Loucy (cell line): ENCODE measurements at regions not wholly inside any gene's neighbourhood (a gene's known extent, or its start where the extent isn't known, plus 50 kb on each side); places are given as distances from the start of the nearest gene placed in this dataset.

Source experiments
- H2AFZ ChIP-seq: fragments of 200-600 bp; sonication (generic); 2 replicates; pipeline ENCODE4 v1.6.0; 2016; ENCODE audit warnings: antibody characterized with exemption, mild to moderate bottlenecking, low read length, moderate library complexity
- H3F3A ChIP-seq: fragments of 200-600 bp; 2 replicates; pipeline ENCODE4 v1.6.0; 2016; ENCODE audit warnings: antibody characterized with exemption, low read depth, mild to moderate bottlenecking
- H3K27me3 ChIP-seq: fragments of 200-600 bp; sonication (generic); 2 replicates; pipeline ENCODE4 v1.6.1; 2014; ENCODE audit warnings: low read length, mild to moderate bottlenecking; ENCODE audit not compliant: insufficient read depth, poor library complexity, severe bottlenecking
- H3K36me3 ChIP-seq: fragments of 200-600 bp; sonication (generic); 2 replicates; pipeline ENCODE4 v1.6.1; 2016; ENCODE audit warnings: low read length; ENCODE audit not compliant: insufficient read depth
- H3K4me1 ChIP-seq: fragments of 200-600 bp; sonication (generic); 2 replicates; pipeline ENCODE4 v1.5.1; 2014; ENCODE audit warnings: low read length, mild to moderate bottlenecking; ENCODE audit not compliant: insufficient read depth, poor library complexity, severe bottlenecking
- H3K4me2 ChIP-seq: fragments of 200-600 bp; sonication (generic); 2 replicates; pipeline ENCODE4 v1.6.0; 2014; ENCODE audit warnings: antibody characterized with exemption, low read length, low read depth, mild to moderate bottlenecking; ENCODE audit not compliant: poor library complexity, severe bottlenecking
- H3K4me3 ChIP-seq: fragments of 200-600 bp; sonication (generic); 2 replicates; pipeline ENCODE4 v1.5.1; 2014; ENCODE audit warnings: low read length, mild to moderate bottlenecking, mixed read lengths; ENCODE audit not compliant: poor library complexity, severe bottlenecking
- H3K79me2 ChIP-seq: fragments of 200-600 bp; sonication (generic); 2 replicates; pipeline ENCODE4 v1.6.1; 2014; ENCODE audit warnings: low read length; ENCODE audit not compliant: insufficient read depth
- H3K9ac ChIP-seq: fragments of 200-600 bp; sonication (generic); 2 replicates; pipeline ENCODE4 v1.6.0; 2014; ENCODE audit warnings: mild to moderate bottlenecking, low read depth, low read length, moderate library complexity; ENCODE audit not compliant: poor library complexity, severe bottlenecking
- H3K9me2 ChIP-seq: fragments of 200-600 bp; sonication (generic); replicated peaks from 2 replicates; pipeline ENCODE4 v1.6.1; 2016; ENCODE audit warnings: low read depth, low read length, mixed read lengths
- H3K9me3 ChIP-seq: fragments of 200-600 bp; sonication (generic); 2 replicates; pipeline ENCODE4 v1.6.1; 2014; ENCODE audit warnings: mild to moderate bottlenecking, antibody characterized with exemption, low read length, low read depth; ENCODE audit not compliant: insufficient read depth
- H4K20me1 ChIP-seq: fragments of 200-600 bp; sonication (generic); 2 replicates; pipeline ENCODE4 v1.6.0; 2014; ENCODE audit warnings: antibody characterized with exemption, low read length, mild to moderate bottlenecking; ENCODE audit not compliant: insufficient read depth, poor library complexity, severe bottlenecking
- EZH2phosphoT487 ChIP-seq: fragments of 200-600 bp; IDR thresholded peaks from 2 replicates; pipeline ENCODE4 v1.6.1; 2018; ENCODE audit warnings: antibody characterized with exemption, mild to moderate bottlenecking, moderate library complexity, borderline replicate concordance
- TF ChIP-seq, protein P1 (sequence below): fragments of 200-600 bp; sonication (generic); conservative IDR thresholded peaks from 2 replicates; pipeline ENCODE4 v1.5.1; 2014; ENCODE audit warnings: mild to moderate bottlenecking, antibody characterized with exemption, low read length

DNA sequence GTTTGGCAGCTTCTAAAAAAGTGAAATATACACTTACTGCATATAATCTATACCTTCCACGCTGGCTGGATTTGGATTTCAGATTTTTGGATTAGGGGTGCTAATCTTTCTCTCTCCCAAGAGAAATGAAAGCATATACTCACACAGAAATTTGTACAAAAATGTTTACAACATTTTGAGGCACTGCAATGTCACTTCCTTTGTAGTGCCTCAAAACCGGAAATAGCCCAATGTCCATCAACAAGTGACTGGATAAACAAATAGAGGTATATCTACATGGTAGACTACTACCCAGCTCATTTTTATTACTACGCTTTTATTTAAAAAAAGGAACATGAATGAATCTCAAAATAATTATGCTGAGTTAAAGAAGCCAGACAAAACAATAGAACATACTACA is 74.0 kb upstream of the MIER3 start:
- H3K9ac ChIP-seq, result no peak overlapping the region
- H3K36me3 ChIP-seq, result no peaks in the 10 kb centered on the region
- H3K4me1 ChIP-seq, result peaks cover 11% of the 10 kb centered on the region
- H3K4me2 ChIP-seq, result no peak overlapping the region
- TF ChIP-seq EZH2phosphoT487, result no peak
- TF ChIP-seq, protein P1, sequence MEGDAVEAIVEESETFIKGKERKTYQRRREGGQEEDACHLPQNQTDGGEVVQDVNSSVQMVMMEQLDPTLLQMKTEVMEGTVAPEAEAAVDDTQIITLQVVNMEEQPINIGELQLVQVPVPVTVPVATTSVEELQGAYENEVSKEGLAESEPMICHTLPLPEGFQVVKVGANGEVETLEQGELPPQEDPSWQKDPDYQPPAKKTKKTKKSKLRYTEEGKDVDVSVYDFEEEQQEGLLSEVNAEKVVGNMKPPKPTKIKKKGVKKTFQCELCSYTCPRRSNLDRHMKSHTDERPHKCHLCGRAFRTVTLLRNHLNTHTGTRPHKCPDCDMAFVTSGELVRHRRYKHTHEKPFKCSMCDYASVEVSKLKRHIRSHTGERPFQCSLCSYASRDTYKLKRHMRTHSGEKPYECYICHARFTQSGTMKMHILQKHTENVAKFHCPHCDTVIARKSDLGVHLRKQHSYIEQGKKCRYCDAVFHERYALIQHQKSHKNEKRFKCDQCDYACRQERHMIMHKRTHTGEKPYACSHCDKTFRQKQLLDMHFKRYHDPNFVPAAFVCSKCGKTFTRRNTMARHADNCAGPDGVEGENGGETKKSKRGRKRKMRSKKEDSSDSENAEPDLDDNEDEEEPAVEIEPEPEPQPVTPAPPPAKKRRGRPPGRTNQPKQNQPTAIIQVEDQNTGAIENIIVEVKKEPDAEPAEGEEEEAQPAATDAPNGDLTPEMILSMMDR, result no peak
- no peak overlapping the region for H2AFZ ChIP-seq
- H3K79me2 ChIP-seq, result no peaks in the 10 kb centered on the region
- H3K27me3 ChIP-seq, result no peaks in the 10 kb centered on the region
- H3K9me3 ChIP-seq, result no peaks in the 10 kb centered on the region
- H3K4me3 ChIP-seq, result no peak overlapping the region
- H3F3A ChIP-seq, result no peaks in the 10 kb centered on the region
- no peaks in the 10 kb centered on the region for H4K20me1 ChIP-seq
- H3K9me2 ChIP-seq, result no peaks in the 10 kb centered on the region

DNA sequence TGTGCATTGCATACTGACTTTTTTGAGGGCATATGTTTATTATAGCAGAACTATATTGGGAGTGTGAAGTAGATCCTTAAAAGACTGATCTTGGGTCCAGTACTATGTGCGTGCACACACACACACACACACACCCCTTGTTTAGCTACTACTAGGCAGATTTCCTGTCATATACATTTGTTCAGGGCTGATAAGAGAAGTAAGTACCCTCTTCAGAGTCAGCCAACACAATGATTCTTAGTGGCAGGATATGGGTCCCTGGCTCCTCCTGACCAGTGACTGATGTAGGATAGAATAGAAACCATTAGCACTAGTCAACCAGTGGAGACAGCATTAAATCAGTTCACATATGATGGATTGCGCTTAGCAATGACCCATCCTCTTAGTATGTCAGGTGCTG is 76.2 kb upstream of the MIER3 start:
- no peak overlapping the region for H2AFZ ChIP-seq
- H3K27me3 ChIP-seq, result no peaks in the 10 kb centered on the region
- H4K20me1 ChIP-seq, result no peaks in the 10 kb centered on the region
- H3K79me2 ChIP-seq, result no peaks in the 10 kb centered on the region
- no peaks in the 10 kb centered on the region for H3K36me3 ChIP-seq
- H3F3A ChIP-seq, result no peaks in the 10 kb centered on the region
- H3K4me2 ChIP-seq, result no peak overlapping the region
- peaks cover 15% of the 10 kb centered on the region for H3K4me1 ChIP-seq
- no peak overlapping the region for H3K9ac ChIP-seq
- H3K4me3 ChIP-seq, result no peak overlapping the region
- no peaks in the 10 kb centered on the region for H3K9me3 ChIP-seq
- no peaks in the 10 kb centered on the region for H3K9me2 ChIP-seq
- TF ChIP-seq EZH2phosphoT487, result no peak
- TF ChIP-seq, protein P1, result no peak

DNA sequence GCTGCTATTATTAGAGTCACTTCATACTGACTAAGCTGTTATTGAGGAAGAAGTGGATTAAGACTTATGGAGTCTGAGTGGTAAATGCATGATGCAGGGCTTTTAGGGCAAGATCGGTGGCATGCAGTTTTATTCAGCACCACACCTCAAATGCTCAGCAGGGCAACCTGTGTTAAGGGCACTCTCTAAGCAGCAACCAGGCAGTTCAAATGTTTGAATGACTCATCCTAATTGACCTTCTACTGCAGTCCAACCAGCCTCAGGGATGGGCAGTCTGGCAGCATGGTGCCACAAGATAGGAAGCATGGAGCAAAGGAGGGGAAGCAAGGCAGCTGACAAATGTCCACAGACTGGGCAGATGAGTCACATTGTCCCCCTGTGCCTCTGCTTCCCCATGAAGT is 80.2 kb upstream of the MIER3 start:
- H3K4me2 ChIP-seq, result no peak overlapping the region
- no peak overlapping the region for H3K4me3 ChIP-seq
- H3K9me2 ChIP-seq, result no peaks in the 10 kb centered on the region
- no peaks in the 10 kb centered on the region for H4K20me1 ChIP-seq
- H3K27me3 ChIP-seq, result no peaks in the 10 kb centered on the region
- H3K9me3 ChIP-seq, result no peaks in the 10 kb centered on the region
- H3K79me2 ChIP-seq, result no peaks in the 10 kb centered on the region
- no peak overlapping the region for H3K9ac ChIP-seq
- no peak for TF ChIP-seq EZH2phosphoT487
- TF ChIP-seq, protein P1, result no peak
- H3K4me1 ChIP-seq, result peaks cover 15% of the 10 kb centered on the region
- no peaks in the 10 kb centered on the region for H3F3A ChIP-seq
- H3K36me3 ChIP-seq, result no peaks in the 10 kb centered on the region
- H2AFZ ChIP-seq, result no peak overlapping the region
